ENCODE measurements at regions not wholly inside any gene's neighbourhood (a gene's known extent, or its start where the extent isn't known, plus 50 kb on each side); places are given as distances from the start of the nearest gene placed in this dataset.

DNA sequence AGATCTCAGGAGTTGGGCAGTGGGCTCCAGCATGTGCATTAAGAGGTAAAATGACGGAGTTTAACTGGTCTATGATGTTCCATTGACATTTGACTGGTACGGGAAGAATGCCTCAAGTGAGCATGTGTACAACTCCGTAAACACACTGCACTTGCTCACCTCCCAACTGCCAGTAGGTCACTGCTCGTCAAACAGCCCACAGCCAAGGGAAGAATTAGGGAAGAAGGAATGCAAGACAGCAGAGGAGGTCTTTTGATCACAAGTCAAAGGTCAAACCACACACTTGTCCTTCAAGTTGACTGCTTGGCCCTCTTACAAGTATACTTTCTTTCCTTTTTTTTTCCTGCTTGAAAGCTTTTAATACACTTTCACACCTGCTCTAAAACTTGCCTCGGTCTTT lies 236.7 kb downstream of the B3GLCT start:
- no peak for DNase-seq
- in situ Hi-C loops (cut with MboI; ENCODE audit: low pct_unique_long_range_greater_than_20kb, low sequenced_read_pairs) = loop anchor here (25.0 kb wide), 1 partner anchor 301 kb away; the partner anchor contains the start of gene RXFP2

- DNase-seq = no peak
- in situ Hi-C loops (cut with MboI; ENCODE audit: low pct_unique_long_range_greater_than_20kb, low sequenced_read_pairs) = loop anchor here (25.0 kb wide), 1 partner anchor 299 kb away; the partner anchor contains the start of gene RXFP2
Observed at GRCh38 chr13:31437975-31438374, 238.2 kb downstream of the B3GLCT start.

DNA sequence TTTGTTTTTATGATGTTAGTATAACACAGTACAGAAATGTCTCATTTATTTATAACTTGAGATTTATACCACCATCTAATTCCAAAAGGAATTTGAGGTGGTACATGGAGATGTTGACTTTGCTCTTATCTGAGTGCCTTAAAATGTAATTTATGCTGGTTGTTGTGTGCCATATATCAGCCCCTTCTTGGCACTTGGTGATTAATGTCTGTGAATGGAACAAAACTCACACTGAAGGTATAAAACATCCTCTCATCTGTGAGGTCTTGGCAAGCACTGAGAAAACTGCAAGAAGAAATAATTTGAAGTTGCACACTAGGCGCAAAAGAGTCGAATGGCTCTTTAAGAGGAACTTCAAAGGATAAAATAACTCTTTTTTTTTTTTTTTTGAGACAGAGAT lies 240.4 kb downstream of the B3GLCT start:
- in situ Hi-C loops (cut with MboI; ENCODE audit: low pct_unique_long_range_greater_than_20kb, low sequenced_read_pairs) = loop anchor here (25.0 kb wide), 1 partner anchor 297 kb away; the partner anchor contains the start of gene RXFP2
- no peak for DNase-seq

GRCh38 chr13:31441800-31442510 lies 242.2 kb downstream of the B3GLCT start:
- no peak for DNase-seq
- in situ Hi-C loops (cut with MboI; ENCODE audit: low pct_unique_long_range_greater_than_20kb, low sequenced_read_pairs) = loop anchor here (25.0 kb wide), 1 partner anchor 295 kb away; the partner anchor contains the start of gene RXFP2

- in situ Hi-C loops (cut with MboI; ENCODE audit: low pct_unique_long_range_greater_than_20kb, low sequenced_read_pairs) = loop anchor here (25.0 kb wide), 1 partner anchor 295 kb away; the partner anchor contains the start of gene RXFP2
Observed at GRCh38 chr13:31442571-31442970, 242.8 kb downstream of the B3GLCT start.

DNA sequence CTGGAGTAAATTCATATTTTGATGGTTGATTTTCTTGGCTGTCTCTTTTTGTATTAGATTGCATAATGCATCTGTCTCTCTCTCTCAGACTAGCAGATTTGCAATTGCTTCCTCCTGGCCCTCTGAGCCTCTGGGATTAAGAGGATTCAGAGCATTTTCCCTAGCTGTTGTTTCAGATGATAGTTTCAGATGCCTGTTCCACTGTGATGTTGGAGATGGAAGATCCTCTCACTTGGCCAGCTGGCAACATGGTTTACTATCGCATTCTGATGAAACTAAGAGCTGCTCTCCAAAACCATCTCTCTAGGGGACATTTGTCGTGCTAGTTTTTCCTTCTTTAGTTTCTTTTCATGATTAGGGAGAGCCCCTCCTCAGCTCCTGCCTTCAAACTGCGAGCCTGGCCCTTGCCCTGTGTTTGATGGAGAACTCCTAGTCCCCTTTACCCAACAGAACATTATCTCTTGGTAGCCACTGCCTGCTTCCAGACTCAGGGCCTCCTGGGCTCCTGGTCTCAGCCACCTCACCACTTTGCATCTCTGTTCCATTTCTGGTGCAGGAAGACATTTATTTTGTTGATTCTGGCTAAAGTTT lies 244.6 kb downstream of the B3GLCT start:
- in situ Hi-C loops (cut with MboI; ENCODE audit: low pct_unique_long_range_greater_than_20kb, low sequenced_read_pairs) = loop anchor here (25.0 kb wide), 1 partner anchor 293 kb away; the partner anchor contains the start of gene RXFP2

More at GRCh38 chr13:31442571-31442970, 242.8 kb downstream of the B3GLCT start:
- no peak for DNase-seq

GRCh38 chr13:31452525-31452924 lies 252.8 kb downstream of the B3GLCT start:
- in situ Hi-C loops (cut with MboI; ENCODE audit: low pct_unique_long_range_greater_than_20kb, low sequenced_read_pairs) = no loop called here
- no peak for DNase-seq

More for the DNA sequence above, 244.6 kb downstream of the B3GLCT start:
- no peak for DNase-seq

GRCh38 chr13:31455581-31455980 lies 255.8 kb downstream of the B3GLCT start:
- DNase-seq = no peak
- in situ Hi-C loops (cut with MboI; ENCODE audit: low pct_unique_long_range_greater_than_20kb, low sequenced_read_pairs) = no loop called here

GRCh38 chr13:31456056-31456455 lies 256.3 kb downstream of the B3GLCT start:
- no peak for DNase-seq
- in situ Hi-C loops (cut with MboI; ENCODE audit: low pct_unique_long_range_greater_than_20kb, low sequenced_read_pairs) = no loop called here

DNA sequence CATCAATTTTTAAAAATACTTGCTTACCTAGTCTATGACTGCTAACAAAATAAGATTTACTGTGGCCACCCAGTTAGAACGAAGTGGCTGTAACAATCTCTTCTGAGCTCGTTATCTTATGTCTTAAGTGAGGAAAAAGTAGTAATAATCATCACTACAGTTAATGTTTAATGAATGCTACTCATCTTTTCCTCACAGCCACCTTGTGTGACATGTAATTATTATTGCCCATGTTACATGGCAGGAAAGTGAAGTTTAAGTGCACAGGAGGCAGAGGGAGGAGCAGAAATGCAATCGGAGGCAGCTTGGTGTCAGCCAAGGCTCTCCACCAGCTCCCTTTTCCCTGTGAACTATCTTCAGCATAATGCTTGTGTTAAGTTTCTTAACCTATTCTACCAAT lies 260.3 kb downstream of the B3GLCT start:
- in situ Hi-C loops (cut with MboI; ENCODE audit: low pct_unique_long_range_greater_than_20kb, low sequenced_read_pairs) = no loop called here
- DNase-seq = no peak

GRCh38 chr13:31461923-31462322 lies 262.1 kb downstream of the B3GLCT start:
- no peak for DNase-seq
- in situ Hi-C loops (cut with MboI; ENCODE audit: low pct_unique_long_range_greater_than_20kb, low sequenced_read_pairs) = no loop called here

DNA sequence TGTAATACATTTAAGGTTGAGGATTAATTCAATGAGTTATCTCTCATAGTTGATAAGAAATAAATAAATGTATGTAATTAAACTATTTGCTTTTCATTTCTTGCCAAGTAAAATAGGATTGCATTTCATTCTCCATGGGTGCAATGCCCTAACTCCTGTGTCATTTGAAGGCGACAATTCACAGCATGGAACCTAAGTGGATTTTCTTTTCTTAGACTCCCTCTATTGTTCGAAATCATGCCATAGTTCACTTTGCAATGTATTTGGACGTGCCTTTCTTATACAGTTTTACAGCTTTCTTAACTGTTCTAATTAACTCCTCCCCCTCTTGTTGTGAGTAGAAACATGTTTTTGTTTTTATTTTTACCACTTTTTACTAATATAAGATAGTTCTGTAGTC lies 263.0 kb downstream of the B3GLCT start:
- in situ Hi-C loops (cut with MboI; ENCODE audit: low pct_unique_long_range_greater_than_20kb, low sequenced_read_pairs) = no loop called here
- no peak for DNase-seq

GRCh38 chr13:31468114-31468902 lies 268.5 kb downstream of the B3GLCT start:
- in situ Hi-C loops (cut with MboI; ENCODE audit: low pct_unique_long_range_greater_than_20kb, low sequenced_read_pairs) = no loop called here
- no peak for DNase-seq

- no peak for DNase-seq
- in situ Hi-C loops (cut with MboI; ENCODE audit: low pct_unique_long_range_greater_than_20kb, low sequenced_read_pairs) = no loop called here
Observed at GRCh38 chr13:31469377-31469776, 269.6 kb downstream of the B3GLCT start.

- in situ Hi-C loops (cut with MboI; ENCODE audit: low pct_unique_long_range_greater_than_20kb, low sequenced_read_pairs) = no loop called here
- no peak for DNase-seq
Observed at GRCh38 chr13:31476266-31476665, 263.1 kb upstream of the RXFP2 start.

- in situ Hi-C loops (cut with MboI; ENCODE audit: low pct_unique_long_range_greater_than_20kb, low sequenced_read_pairs) = no loop called here
- DNase-seq = no peak
Observed at GRCh38 chr13:31476753-31477152, 262.6 kb upstream of the RXFP2 start.

- no peak for DNase-seq
- in situ Hi-C loops (cut with MboI; ENCODE audit: low pct_unique_long_range_greater_than_20kb, low sequenced_read_pairs) = no loop called here
Observed at GRCh38 chr13:31477961-31478360, 261.4 kb upstream of the RXFP2 start.

DNA sequence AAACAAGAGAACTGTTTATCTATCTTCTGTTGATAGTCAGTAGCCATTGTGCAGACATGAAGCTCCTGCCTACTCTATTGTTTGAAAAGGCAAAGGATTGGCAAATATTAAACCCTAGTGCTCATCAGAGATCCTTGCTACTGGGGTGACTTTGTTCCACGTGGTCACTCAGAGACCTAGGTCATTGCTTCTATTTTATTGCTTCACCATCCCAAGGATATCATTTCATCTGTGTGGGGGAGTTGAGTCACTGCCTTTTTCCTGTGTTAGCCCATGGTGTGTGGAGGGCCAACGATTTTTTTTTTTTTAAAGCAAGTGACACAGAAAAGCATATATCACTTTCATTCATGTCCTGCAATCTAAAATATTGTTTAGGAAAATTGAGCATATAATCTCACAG lies 254.1 kb upstream of the RXFP2 start:
- DNase-seq = no peak
- in situ Hi-C loops (cut with MboI; ENCODE audit: low pct_unique_long_range_greater_than_20kb, low sequenced_read_pairs) = no loop called here

DNA sequence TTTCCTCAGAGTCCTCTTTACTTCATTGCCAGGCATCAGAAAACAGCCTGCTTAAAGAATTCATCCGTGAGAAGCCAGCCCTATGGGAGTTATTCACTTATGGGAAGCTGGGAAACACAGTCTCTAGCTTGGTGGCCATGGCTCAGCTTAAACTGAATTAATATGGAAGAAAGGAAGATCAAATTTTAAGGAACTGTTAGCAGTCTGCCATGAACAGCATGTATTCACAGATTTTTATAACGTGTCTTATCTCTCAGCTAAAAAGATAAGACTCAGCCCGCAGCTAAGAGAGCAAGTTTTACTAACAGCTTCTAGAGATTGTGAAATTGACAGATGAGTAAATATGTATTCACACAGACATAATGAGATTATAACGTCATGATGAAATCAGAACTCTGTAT lies 253.7 kb upstream of the RXFP2 start:
- DNase-seq = no peak
- in situ Hi-C loops (cut with MboI; ENCODE audit: low pct_unique_long_range_greater_than_20kb, low sequenced_read_pairs) = no loop called here

DNA sequence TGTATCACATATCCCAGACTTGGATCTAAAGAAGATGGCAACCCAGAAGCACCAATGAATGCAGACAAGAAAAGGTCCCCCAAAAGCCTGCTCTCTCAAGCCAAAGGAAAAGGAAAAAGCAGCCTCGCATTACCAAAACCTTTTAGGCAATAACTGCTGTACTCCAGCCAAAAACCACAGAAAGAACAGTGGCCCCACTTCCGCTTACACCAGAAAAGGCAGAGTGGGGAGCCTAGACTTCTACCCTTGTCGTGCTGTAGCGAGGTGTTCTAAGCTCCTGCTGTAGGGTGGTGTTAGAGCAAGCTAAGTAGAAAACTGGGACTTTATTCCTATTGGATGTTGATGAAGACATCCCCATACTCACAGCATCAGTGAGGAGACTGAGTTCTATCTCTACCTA lies 244.0 kb upstream of the RXFP2 start:
- in situ Hi-C loops (cut with MboI; ENCODE audit: low pct_unique_long_range_greater_than_20kb, low sequenced_read_pairs) = no loop called here
- no peak for DNase-seq

Measured in KBM-7 (cell line).